H1 (cell line): ENCODE measurements at regions not wholly inside any gene's neighbourhood (a gene's known extent, or its start where the extent isn't known, plus 50 kb on each side); places are given as distances from the start of the nearest gene placed in this dataset.

Experiments
- SP1 ChIP-seq: IDR thresholded peaks from 2 replicates; pipeline ENCODE4 v1.6.1; 2011; ENCODE audit warnings: low read depth, low read length
- TF ChIP-seq, protein P1 (sequence below): IDR thresholded peaks from 2 replicates; pipeline ENCODE4 v1.6.1; 2012; ENCODE audit warnings: low read length, inconsistent platforms

DNA sequence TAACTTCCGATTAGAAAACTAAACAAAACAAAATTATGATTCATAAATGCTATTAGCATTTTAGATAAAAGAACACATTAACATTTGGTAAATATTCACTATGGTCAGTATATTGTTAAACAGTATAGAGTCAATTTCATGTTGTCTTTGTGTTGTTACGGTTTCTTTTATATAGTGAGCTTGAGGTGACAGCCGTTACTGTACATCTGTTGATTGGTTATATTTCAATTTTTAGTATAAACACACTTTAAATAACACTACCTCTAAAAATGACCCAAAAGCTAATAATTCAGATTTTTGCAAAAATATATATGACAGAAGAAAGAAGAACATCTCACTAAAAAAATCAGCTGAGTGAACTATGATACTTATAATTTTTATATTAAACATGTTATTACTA is 249.0 kb upstream of the LUZP2 start (continued):
- TF ChIP-seq, protein P1, sequence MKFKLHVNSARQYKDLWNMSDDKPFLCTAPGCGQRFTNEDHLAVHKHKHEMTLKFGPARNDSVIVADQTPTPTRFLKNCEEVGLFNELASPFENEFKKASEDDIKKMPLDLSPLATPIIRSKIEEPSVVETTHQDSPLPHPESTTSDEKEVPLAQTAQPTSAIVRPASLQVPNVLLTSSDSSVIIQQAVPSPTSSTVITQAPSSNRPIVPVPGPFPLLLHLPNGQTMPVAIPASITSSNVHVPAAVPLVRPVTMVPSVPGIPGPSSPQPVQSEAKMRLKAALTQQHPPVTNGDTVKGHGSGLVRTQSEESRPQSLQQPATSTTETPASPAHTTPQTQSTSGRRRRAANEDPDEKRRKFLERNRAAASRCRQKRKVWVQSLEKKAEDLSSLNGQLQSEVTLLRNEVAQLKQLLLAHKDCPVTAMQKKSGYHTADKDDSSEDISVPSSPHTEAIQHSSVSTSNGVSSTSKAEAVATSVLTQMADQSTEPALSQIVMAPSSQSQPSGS = no peak
- no peak for TF ChIP-seq SP1
- TF ChIP-seq, all 59 proteins: peak for 0
